Transverse colon (tissue), 4 donors: ENCODE measurements at regions not wholly inside any gene's neighbourhood (a gene's known extent, or its start where the extent isn't known, plus 50 kb on each side); places are given as distances from the start of the nearest gene placed in this dataset.

Source experiments
- CTCF ChIP-seq, 5 experiments: fragments of 200-600 bp in 3 of 5; fragments of 450-650 bp in 2 of 5; sonication (generic) in 3 of 5; IDR thresholded peaks; 1 replicate in 2 of 5; 2 replicates in 3 of 5; pipeline ENCODE4 v1.5.1; 2016 to 2017; ENCODE audit warnings: antibody characterized with exemption in 5 of 5, inconsistent platforms in 3 of 5, mild to moderate bottlenecking in 2 of 5, moderate library complexity in 1 of 5
- EP300 ChIP-seq: sonication (generic); formaldehyde crosslinking; IDR thresholded peaks from one replicate; pipeline ENCODE4 v1.6.1; 2017; ENCODE audit warnings: antibody characterized with exemption, low read depth
- POLR2A ChIP-seq: fragments of 450-650 bp; IDR thresholded peaks from one replicate; pipeline ENCODE4 v1.6.1; 2016; ENCODE audit warnings: antibody characterized with exemption, mild to moderate bottlenecking, moderate library complexity
- POLR2AphosphoS5 ChIP-seq, 3 donors: sonication (generic); formaldehyde crosslinking; IDR thresholded peaks; one replicate each; pipeline ENCODE4 v1.6.1; 2016; ENCODE audit warnings: antibody characterized with exemption in 3 of 3

GRCh38 chr2:125684932-125685331, 971.0 kb upstream of the GYPC start:
- TF ChIP-seq CTCF (IDR thresholded peaks at IDR 0.05) (no peak), EP300 (no peak), POLR2A (no peak), POLR2AphosphoS5 (IDR thresholded peaks at IDR 0.05) (no peak)
